ENCODE measurements at regions not wholly inside any gene's neighbourhood (a gene's known extent, or its start where the extent isn't known, plus 50 kb on each side); places are given as distances from the start of the nearest gene placed in this dataset.

DNA sequence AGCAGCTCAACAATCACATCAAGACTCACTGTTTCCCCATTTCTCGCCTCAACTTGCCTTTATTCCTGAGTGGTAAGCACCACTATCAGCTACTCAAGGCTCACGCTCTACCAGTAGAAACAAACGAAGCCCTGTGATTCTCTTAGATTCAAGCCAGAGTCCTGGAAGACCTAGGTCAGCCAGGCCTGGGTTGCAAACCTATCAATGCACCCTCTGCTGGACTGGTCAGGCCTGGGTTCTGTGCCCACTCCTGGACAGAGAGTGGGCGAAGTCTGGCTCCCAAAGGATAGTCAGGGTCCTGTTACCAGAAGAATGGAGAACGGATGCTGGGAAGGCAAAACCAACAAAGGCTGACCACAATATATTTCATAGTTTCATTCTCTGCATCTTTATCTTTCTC is 308.4 kb downstream of the SHQ1 start (continued):
- no peak for TF ChIP-seq KDM1A (IDR thresholded peaks at IDR 0.05; ENCODE audit: borderline replicate concordance, low read length)
- no peak for TF ChIP-seq KDM5A (IDR thresholded peaks at IDR 0.05; ENCODE audit: low read length)
- no peak for TF ChIP-seq EP300 (IDR thresholded peaks at IDR 0.05; ENCODE audit: borderline replicate concordance in 1 of 2, low read depth in 2 of 2, low read length in 2 of 2)

All from H1 (cell line).